ENCODE measurements at regions not wholly inside any gene's neighbourhood (a gene's known extent, or its start where the extent isn't known, plus 50 kb on each side); places are given as distances from the start of the nearest gene placed in this dataset.

GRCh38 chrX:109926118-109926517 is 76.8 kb upstream of the TMEM164 start:
- Histone ChIP-seq H2AFZ (no peak overlapping the region), H3F3A (ENCODE audit: insufficient read depth, low read depth) (no peaks in the 10 kb centered on the region), H3K9me2 (ENCODE audit: insufficient read depth) (0 out of 2 replicates have a peak, but pooled peaks cover 3% of the 10 kb centered on the region), H4K20me1 (ENCODE audit: insufficient read depth) (no peaks in the 10 kb centered on the region), H3K4me1 (replicated peaks; ENCODE audit: insufficient read depth) (no peaks in the 10 kb centered on the region), H3K4me2 (no peak overlapping the region), H3K27ac (no peak overlapping the region), H3K36me3 (ENCODE audit: low read depth) (no peaks in the 10 kb centered on the region), H3K27me3 (ENCODE audit: insufficient read depth, low read depth) (no peaks in the 10 kb centered on the region), H3K9me3 (ENCODE audit: insufficient read depth, low read depth) (no peaks in the 10 kb centered on the region), H3K79me2 (ENCODE audit: low read depth) (no peaks in the 10 kb centered on the region), H3K4me3 (no peak overlapping the region)
- POLR2A ChIA-PET (ENCODE audit: unreplicated experiment), result no interaction called here
- intact Hi-C loops (cut with micrococcal nuclease; ENCODE audit: unreplicated experiment), result no loop called here
- no TSS peak for BruUV-seq (replicated peaks)
- no peak for DNase-seq
- TF ChIP-seq EZH2 (IDR thresholded peaks at IDR 0.05; ENCODE audit: low read depth), result no peak
- no peak for TF ChIP-seq CTCF (conservative IDR thresholded peaks at IDR 0.05)
- CTCF ChIA-PET, result no interaction called here

GRCh38 chrX:109926743-109927662 is 75.9 kb upstream of the TMEM164 start:
- H3K27me3 ChIP-seq (ENCODE audit: insufficient read depth, low read depth), result no peaks in the 10 kb centered on the region
- intact Hi-C loops (cut with micrococcal nuclease; ENCODE audit: unreplicated experiment), result no loop called here
- CTCF ChIA-PET, result no interaction called here
- BruUV-seq (replicated peaks), result no TSS peak
- DNase-seq, result no peak
- H3K36me3 ChIP-seq (ENCODE audit: low read depth), result no peaks in the 10 kb centered on the region
- no peak overlapping the region for H3K27ac ChIP-seq
- H3F3A ChIP-seq (ENCODE audit: insufficient read depth, low read depth), result no peaks in the 10 kb centered on the region
- no peak overlapping the region for H3K4me2 ChIP-seq
- H4K20me1 ChIP-seq (ENCODE audit: insufficient read depth), result no peaks in the 10 kb centered on the region
- H3K4me3 ChIP-seq, result no peak overlapping the region
- POLR2A ChIA-PET (ENCODE audit: unreplicated experiment), result no interaction called here
- no peak for TF ChIP-seq CTCF (conservative IDR thresholded peaks at IDR 0.05)
- no peak for TF ChIP-seq EZH2 (IDR thresholded peaks at IDR 0.05; ENCODE audit: low read depth)
- no peak overlapping the region for H2AFZ ChIP-seq
- H3K79me2 ChIP-seq (ENCODE audit: low read depth), result no peaks in the 10 kb centered on the region
- 0 out of 2 replicates have a peak, but pooled peaks cover 3% of the 10 kb centered on the region for H3K9me2 ChIP-seq (ENCODE audit: insufficient read depth)
- no peaks in the 10 kb centered on the region for H3K9me3 ChIP-seq (ENCODE audit: insufficient read depth, low read depth)
- no peaks in the 10 kb centered on the region for H3K4me1 ChIP-seq (replicated peaks; ENCODE audit: insufficient read depth)

DNA sequence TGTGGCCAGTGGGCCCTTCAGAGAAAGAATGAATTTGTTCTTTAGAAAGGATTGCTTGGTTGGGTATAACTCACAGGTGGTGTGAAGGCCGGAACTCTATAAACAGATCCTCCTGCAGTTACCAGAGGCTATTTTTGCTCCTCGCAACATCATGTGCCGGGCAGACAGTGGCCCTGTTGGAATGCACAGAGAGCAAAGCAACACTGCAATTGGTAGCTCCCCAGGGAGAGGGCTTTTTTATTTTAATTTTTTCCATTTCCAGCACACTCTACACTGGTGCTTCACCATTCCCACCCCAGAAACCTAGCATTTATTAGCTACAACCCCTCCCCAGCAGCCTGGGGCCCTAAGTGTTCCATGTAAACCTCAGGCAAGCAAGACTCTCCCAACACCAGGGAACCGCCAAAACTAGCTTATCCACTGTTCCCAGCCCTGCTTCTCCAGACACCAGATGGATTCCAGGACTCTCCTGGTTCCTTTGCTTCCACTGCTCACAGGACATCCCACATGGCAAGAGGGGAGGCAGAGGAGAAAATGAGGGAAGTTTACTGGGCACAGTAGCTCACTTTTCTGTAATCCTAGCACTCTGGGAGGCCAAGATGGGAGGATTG is 75.1 kb upstream of the TMEM164 start:
- H3F3A ChIP-seq (ENCODE audit: insufficient read depth, low read depth), result no peaks in the 10 kb centered on the region
- H3K9me2 ChIP-seq (ENCODE audit: insufficient read depth), result 0 out of 2 replicates have a peak, but pooled peaks cover 3% of the 10 kb centered on the region
- intact Hi-C loops (cut with micrococcal nuclease; ENCODE audit: unreplicated experiment), result no loop called here
- no peaks in the 10 kb centered on the region for H3K9me3 ChIP-seq (ENCODE audit: insufficient read depth, low read depth)
- ChIA-PET POLR2A (ENCODE audit: unreplicated experiment) (interaction anchor here (0.6 kb wide), 1 partner anchor 10 kb away, joined by 5 read pairs; no protein-coding TSS in a partner anchor), CTCF (interaction anchor here (0.5 kb wide), 1 partner anchor 116 kb away, joined by 4 read pairs; no protein-coding TSS in a partner anchor)
- H3K27ac ChIP-seq, result no peak overlapping the region
- H3K4me1 ChIP-seq (replicated peaks; ENCODE audit: insufficient read depth), result no peaks in the 10 kb centered on the region
- no peak for DNase-seq
- H3K27me3 ChIP-seq (ENCODE audit: insufficient read depth, low read depth), result no peaks in the 10 kb centered on the region
- no peaks in the 10 kb centered on the region for H3K36me3 ChIP-seq (ENCODE audit: low read depth)
- TF ChIP-seq CTCF (conservative IDR thresholded peaks at IDR 0.05) (no peak), EZH2 (IDR thresholded peaks at IDR 0.05; ENCODE audit: low read depth) (no peak)
- H3K4me2 ChIP-seq, result no peak overlapping the region
- H4K20me1 ChIP-seq (ENCODE audit: insufficient read depth), result no peaks in the 10 kb centered on the region
- H3K79me2 ChIP-seq (ENCODE audit: low read depth), result no peaks in the 10 kb centered on the region
- no peak overlapping the region for H2AFZ ChIP-seq
- no TSS peak for BruUV-seq (replicated peaks)
- H3K4me3 ChIP-seq, result no peak overlapping the region
